NCI-H524 treated with DMSO at 0.1 percent for 48 hours (cell line): ENCODE measurements at regions not wholly inside any gene's neighbourhood (a gene's known extent, or its start where the extent isn't known, plus 50 kb on each side); places are given as distances from the start of the nearest gene placed in this dataset.
"Not testable (repeated sequence)": the region's sequence is repeated elsewhere in the genome, so short reads cannot be mapped to it uniquely, and the experiment has no call there.

ENCODE experiments used
- DNase-seq: peaks from one replicate; lab custom pipeline; 2025; lab: John Stamatoyannopoulos, UW

DNA sequence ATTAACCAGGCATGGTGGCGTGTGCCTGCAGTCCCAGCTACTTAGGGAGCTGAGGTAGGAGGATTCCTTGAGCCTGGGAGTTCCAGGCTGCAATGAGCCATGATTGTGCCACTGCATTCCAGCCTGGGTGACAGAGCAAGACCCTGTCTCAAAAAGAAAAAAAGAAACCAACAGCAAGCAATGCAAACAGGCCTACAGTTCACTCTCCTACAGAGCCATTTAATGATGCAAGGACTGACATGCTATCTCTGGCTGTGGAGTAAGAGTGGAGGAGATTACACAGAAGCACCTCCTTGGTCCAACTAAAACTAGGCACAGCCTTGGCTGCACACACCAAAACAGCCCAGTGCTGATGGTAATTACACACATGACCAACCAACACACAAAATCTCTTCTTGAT lies 127.5 kb upstream of the SOD1 start:
- DNase-seq: no peak

DNA sequence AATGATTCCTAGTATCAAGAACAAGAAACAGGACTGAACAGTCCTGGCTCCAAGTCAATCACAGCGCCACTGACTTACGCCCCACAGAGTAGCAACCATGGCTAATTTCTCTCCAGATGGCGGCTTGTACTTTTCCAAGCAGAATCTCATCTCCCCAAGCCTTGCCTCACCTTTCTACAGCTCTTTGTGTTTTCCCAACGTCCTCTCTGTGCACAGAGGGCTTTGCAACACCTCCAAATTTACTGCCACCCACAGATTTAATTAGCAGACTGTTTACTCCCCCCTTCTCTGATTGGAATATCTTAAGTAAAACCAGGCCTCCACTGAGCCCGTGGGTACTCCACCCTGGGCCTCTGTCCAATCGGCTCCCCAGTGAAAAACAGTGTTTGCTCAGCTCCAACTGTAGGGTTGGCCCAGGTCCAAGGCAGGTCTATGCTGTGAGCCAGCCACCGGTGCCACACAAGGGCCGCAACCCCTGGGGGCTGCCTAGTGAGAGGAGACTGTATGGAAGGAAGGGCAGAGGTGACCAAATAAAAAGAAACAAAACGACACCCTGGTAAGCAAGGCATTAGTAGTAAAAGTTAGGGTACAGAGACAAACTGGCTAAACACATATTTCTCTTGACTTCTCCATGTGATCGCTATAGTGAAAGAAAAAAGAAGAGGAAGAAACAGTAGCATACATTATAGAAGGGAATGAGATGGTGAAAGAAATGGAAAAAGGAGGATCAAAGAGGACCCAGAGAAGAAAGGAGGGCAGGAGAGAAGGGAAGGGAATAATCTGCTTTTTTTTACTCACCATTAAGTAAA lies 128.4 kb upstream of the SOD1 start:
- peak; percentile 86 for DNase-seq

GRCh38 chr21:31530364-31530763 lies 129.1 kb upstream of the SOD1 start:
- no peak for DNase-seq

DNA sequence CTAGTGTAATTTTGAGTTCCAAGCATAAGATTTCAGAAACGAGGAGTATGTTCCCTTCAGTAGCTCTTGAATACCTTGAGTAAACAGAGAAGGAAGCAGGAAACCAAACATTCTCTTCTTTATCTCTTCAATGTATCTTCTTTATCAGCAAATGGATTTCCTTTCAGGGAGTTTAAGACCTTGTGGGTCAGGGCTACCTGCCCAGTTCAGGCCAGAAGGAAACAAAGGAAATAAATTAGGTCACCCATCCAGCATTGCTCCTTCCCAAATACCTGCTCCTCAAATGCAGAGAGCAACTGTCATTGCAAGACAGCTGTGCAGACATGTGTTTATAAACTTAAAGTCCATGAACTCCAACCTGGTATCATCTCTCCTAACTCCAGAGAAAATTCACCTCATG lies 130.1 kb upstream of the SOD1 start:
- no peak for DNase-seq

DNA sequence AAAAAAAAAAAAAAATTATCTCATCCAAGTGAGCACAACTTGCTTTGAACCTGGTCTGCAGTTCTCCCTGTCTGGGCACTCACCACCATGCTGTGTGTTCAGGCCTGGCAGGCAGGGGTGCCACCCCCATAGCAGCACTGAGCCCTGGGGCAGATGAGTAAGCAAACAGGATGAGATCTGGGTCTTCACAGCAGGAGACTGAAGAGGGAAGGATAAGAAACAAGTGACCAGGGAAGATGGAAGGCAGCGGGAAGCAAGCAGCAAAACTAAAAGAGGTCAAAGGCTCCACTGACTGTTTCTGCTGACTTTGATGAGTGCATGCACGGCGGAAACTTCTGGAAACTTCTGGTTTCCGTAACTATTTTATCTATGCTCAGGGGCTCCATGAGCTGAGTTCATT lies 133.5 kb upstream of the SOD1 start:
- DNase-seq: no peak

DNA sequence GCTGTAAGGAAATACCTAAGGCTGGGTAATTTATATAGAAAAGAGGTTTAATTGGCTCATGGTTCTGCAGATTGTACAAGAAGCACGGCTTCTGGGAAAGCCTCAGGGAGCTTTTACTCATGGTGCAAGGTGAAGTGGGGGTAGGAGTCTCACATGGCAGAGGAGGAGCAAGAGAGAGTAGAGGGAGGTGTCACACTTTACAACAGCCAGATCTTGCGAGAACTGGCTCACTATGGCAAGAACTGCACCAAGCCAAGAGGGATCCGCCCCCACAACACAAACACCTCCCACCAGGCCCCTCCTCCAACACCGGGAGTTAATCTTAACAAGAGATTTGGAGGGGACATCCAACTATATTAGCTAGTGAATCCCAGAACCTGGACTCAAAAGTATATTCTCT lies 135.4 kb upstream of the SOD1 start:
- DNase-seq: no peak

DNA sequence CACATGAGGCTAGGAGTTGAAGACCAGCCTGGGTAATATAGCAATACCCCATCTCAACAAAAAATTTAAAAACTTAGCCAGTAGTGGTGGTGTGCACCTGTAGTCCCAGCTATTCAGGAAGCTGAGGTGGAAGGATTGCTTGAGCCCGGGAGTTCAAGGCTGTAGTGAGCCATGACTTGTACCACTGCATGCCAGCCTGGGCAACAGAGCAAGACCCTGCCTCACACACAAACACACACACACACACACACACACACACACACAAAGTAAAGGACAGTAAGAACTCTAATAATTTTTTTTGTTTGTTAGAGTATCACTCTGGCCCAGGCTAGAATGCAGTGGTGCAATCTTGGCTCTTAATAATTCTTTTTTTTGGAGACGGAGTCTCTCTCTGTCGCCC lies 138.0 kb upstream of the SOD1 start:
- DNase-seq: no peak

GRCh38 chr21:31520561-31521098 lies 138.9 kb upstream of the SOD1 start:
- no peak for DNase-seq

DNA sequence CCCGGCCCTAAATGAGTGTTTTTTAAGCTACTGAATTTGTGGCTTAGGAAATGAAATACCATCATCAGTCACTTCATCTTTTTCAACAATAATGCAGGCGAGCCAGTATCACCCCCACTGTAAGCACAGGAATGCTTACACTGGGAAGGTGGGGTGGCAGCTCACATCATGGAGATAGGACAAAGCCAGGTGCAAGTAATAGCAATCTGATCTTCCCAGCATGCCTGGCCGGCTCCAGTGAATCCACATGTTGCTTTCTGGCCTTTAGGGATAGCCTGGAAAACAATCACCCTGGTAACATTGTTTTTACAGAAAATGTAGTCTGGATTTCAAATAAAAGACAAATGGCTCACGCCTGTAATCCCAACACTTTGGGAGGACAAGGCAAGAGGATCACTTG lies 140.9 kb upstream of the SOD1 start:
- no peak for DNase-seq

DNA sequence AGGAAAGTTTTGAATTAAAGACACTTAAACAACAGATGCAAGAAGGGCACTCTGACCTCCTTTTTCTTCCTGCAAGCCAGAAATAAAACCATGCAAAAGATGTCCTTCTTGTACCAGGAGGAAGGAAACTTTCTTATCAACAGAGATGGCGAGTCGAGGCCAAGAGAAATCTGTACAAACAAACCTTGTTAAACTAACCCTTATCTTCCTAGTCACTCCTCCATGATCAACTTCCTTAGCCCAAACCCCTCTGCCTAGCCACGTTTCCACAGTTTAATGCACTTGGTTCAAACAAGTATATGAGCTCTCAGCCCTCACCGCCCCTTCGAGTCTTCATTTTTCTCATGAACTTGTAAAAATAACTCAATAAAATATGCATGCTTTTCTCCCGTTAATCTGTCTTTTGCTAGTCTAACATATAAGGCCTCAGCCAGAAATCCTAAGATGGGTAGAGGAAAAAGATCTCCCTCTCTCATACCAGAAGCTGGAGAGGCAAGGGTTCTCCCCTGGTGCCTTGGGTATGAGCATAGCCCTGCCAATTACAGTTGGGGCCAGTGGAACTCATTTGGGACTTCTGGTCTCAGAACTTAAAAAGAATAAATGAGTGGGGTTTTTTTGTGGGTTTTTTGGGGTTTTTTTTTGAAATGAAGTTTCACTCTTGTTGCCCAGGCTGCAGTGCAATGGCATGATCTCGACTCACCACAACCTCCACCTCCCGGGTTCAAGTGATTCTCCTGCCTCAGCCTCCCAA lies 141.7 kb upstream of the SOD1 start:
- no peak for DNase-seq

DNA sequence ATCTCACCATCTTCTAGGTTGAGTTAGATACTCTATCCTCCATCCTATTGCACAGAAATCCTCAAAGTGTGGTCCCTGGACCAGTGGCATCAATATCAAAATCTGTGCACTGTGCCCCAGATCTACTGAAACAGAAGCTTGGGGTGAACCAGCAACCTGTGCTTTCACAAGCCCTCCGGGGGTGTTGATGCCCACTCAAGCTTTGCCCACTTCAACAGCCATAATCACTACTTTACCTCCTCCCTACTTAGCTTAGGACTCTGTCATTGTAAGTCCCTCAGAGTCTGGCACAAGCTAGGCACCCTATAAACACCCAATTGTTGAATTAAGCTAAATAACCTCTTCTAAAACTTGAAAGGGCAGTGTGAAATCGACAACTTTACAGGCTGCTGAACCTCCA lies 144.2 kb upstream of the SOD1 start:
- DNase-seq: no peak

DNA sequence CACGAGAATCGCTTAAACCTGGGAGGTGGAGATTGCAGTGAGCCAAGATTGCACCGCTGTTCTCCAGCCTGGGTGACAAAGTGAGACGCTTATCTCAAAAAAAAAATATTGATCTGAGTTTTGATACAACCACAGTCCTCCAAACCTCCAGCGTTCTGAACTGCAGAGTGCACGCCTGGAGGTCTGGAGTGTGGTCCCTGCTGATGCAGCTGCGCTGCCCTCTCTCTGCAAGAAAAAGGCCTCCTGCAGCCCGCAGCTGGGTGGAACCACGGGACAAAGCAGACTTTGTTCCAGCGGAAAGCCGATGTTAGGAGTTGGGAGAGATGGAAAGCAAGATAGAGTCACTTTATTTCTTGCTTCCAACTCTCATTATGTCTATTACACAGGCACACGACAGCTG lies 144.9 kb upstream of the SOD1 start:
- DNase-seq: no peak

DNA sequence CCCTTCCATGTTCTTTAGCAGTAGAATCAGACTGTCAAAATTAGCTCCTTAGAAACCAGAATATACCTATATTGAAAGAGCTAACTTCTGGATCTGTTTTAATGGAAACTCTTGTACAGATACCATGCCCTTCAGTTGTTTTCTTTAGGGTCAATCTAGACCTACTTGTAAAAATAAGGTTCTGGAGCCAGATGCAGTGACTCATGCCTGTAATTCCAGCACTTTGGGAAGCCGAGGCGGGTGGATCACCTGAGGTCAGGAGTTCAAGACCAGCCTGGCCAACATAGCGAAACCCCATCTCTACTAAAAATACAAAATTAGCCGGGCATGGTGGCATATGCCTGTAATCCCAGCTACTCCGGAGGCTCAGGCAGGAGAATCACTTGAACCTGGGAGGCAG lies 146.0 kb upstream of the SOD1 start:
- DNase-seq: not testable (repeated sequence)

DNA sequence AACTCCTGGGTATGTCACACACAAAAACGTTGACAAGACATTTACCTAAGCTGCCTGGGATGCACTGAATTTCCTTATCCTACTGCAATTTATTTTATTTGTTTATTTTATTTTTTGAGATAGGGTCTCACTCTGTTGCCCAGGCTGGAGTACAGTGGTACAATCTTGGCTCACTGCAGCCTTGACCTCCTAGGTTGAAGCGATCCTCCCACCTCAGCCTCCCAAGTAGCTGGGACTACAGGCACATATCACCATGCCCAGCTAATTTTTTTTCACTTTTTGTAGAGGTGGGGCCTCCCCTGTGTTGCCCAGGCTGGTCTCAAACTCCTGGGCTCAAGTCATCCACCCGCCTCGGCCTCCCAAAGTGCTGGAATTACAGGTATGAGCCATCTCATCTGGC lies 147.5 kb upstream of the SOD1 start:
- not testable (repeated sequence) for DNase-seq

GRCh38 chr21:31511258-31511657 lies 148.2 kb upstream of the SOD1 start:
- DNase-seq: no peak

DNA sequence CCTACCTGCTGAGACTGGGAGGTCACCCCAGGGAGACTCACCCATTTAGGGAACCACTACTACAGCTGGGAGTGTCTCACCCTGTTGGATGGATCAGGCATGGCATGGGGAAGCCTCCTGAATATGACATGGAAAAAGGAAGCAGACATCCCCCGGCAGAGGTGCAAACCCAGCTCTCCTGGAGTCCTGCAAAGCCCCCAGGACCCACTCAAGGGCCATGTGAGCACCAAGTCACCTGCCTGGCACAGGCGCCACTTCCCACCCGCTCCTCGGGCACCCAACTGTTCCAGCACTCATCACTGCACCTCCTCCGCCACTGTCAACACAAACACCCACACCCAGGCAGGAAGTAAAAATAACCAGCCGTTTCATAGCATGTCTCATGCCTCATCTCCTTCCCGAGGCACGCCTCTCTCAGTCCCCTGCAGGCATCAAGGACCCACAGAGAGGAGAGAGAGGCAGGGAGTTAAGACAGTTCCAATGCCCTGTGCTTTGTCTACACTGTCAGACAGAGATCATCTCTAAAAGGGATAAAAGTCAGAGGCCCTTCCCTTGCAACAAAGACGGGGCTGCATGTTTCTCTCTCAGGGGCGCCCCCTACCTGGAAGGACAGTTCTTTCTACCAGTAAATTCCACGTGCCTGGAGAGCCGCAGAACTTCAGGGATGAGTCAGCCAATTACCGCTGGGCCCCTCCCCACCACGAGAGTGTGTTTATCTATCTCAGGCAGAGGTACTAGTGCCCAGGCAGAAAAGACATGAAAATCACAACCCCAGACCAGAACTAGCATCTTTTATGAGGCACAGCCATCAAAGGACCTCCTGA lies 150.1 kb upstream of the SOD1 start:
- no peak for DNase-seq

- DNase-seq: no peak
These were observed 153.5 kb upstream of the SOD1 start for GRCh38 chr21:31505975-31506374.

DNA sequence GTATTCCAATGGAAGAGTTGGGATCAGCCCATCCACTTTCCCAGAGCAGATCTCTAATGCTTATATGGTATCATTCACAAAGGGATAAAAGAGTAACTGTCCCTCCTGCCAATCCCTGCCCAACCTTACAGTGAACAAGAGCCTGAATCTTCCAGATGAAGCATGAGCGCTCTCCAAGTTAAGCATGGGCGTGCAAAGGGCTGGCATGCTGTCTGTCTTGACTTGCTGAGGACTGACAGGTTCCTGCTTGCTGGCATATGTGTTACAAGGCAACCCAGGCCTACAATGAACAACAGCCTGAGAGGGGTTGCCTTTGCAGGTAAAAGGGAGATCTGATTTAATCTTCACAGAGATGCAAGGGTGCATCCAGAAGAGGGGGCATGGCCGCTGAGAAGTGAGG lies 155.6 kb upstream of the SOD1 start:
- no peak for DNase-seq

GRCh38 chr21:31503467-31503866 lies 156.0 kb upstream of the SOD1 start:
- no peak for DNase-seq

DNA sequence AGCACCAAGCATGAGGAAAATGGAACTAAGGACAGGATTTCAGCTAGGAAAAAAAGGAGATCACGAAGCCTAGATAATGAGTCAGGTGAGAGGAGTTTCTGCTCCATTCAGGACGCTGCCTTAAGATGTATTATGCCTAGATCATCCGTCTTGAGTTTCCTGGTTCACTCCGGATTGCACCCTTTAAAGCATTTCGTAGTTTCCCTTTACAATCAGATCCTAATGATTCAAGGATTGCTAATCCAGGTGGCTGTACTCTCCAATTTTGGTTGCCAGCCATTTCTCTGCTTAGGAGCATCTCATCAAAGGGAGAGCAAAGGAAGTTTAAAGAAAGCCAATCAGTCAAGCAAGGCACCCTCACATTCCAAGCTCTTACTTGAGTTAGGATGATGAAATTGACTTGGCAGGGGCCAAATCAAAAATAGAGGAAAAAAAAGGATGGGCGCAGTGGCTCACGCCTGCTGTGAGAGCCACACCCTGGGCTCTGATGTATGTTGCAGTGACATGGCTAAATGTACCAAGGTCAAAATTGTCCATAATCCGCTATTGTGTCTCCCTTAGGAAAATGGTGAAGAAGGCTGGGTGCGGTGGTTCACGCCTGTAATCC lies 156.9 kb upstream of the SOD1 start:
- DNase-seq: no peak

DNA sequence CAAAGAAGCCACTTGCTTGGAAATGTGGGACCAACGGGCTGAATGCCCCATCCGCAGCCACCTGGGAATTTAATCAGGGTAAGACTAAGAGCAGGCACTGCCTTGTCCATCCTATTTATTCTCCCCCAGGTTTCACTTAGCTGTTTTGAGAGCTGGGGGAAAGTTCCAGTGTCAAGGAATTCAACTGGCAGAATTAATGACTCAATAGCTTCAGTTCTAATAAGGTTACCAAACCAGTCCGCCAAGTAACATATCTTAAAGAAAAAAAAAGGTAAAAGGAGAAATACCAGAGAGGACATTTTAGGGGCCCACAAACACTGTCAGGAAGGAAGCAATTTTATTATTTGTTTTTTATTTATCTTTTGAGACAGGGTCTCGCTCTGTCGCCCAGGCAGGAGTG lies 157.6 kb upstream of the SOD1 start:
- no peak for DNase-seq

GRCh38 chr21:31500982-31501381 lies 156.9 kb upstream of the TIAM1 start:
- no peak for DNase-seq
